Adrenal gland (tissue), 9 donors: ENCODE measurements at regions not wholly inside any gene's neighbourhood (a gene's known extent, or its start where the extent isn't known, plus 50 kb on each side); places are given as distances from the start of the nearest gene placed in this dataset.

Experiments
- DNase-seq, 7 donors: peaks; one replicate each; pipeline ENCODE4 v3.0.0-alpha.2; 2019 to 2020
- H3K27ac ChIP-seq, 5 donors: fragments of 200-600 bp; sonication (generic) in 4 of 5; 1 replicate in 3 of 5; 2 replicates in 2 of 5; pipeline versions ENCODE4 v1.5.1 to v1.8.0; 2016 to 2020; ENCODE audit warnings: mild to moderate bottlenecking in 1 of 5
- H3K27me3 ChIP-seq: fragments of 200-600 bp; 2 replicates; pipeline ENCODE4 v1.8.0; 2021
- H3K36me3 ChIP-seq, 2 donors: fragments of 200-600 bp; replicated peaks in 1 of 2; 1 replicate in 1 of 2; 2 replicates in 1 of 2; pipeline versions ENCODE4 v1.5.1 to v1.8.0; 2018 to 2022
- H3K4me1 ChIP-seq, 2 donors: fragments of 200-600 bp; replicated peaks in 1 of 2; 1 replicate in 1 of 2; 2 replicates in 1 of 2; pipeline versions ENCODE4 v1.5.1 to v1.8.0; 2018 to 2021
- H3K4me3 ChIP-seq, 4 donors: fragments of 200-600 bp; sonication (generic) in 3 of 4; one replicate each; pipeline ENCODE4 v1.5.1; 2016 to 2018
- H3K9me3 ChIP-seq, 3 donors: fragments of 200-600 bp; sonication (generic) in 1 of 3; replicated peaks in 1 of 3; 1 replicate in 2 of 3; 2 replicates in 1 of 3; pipeline versions ENCODE4 v1.5.1 to v1.8.0; 2016 to 2021
- POLR2A ChIP-seq, 2 donors: fragments of 450-650 bp; IDR thresholded peaks; one replicate each; pipeline ENCODE4 v1.6.1; 2017; ENCODE audit warnings: antibody characterized with exemption in 2 of 2, mild to moderate bottlenecking in 2 of 2, moderate library complexity in 1 of 2
- WGBS, 4 donors: extraction: QIAGEN DNeasy Blood & Tissue Kit in 2 of 4; methylation state at CpG; one replicate each; pipeline versions ENCODE4 v1.1.5 to v1.1.7; 2013 to 2017; 5-methylcytosine and 5-hydroxymethylcytosine counted together
- intact Hi-C, 2 donors: fragments of 100-400 bp; cut with DNase I; formaldehyde crosslinking; loops; one replicate each; pipeline versions ENCODE4 v1.14.1 to v1.15.0; 2022 to 2023
- TF ChIP-seq, protein P1 (sequence below), 6 experiments: fragments of 450-650 bp in 4 of 6; fragments of 200-600 bp in 2 of 6; sonication (generic) in 1 of 6; IDR thresholded peaks; 1 replicate in 5 of 6; 2 replicates in 1 of 6; pipeline versions ENCODE4 v1.5.1 to v1.8.0; 2016 to 2021; ENCODE audit warnings: antibody characterized with exemption in 6 of 6, mild to moderate bottlenecking in 2 of 6, moderate library complexity in 1 of 6
- donor health status: healthy with polysubstance abuse.
- donor health status: Bipolar disorder and iron deficiency.
- donor health status: DM: yes; HTN: yes; CAD: no.
- donor health status: DM: no; HTN: no; CAD: no.
- donor health status: DM: no; HTN: no; CAD: no.

DNA sequence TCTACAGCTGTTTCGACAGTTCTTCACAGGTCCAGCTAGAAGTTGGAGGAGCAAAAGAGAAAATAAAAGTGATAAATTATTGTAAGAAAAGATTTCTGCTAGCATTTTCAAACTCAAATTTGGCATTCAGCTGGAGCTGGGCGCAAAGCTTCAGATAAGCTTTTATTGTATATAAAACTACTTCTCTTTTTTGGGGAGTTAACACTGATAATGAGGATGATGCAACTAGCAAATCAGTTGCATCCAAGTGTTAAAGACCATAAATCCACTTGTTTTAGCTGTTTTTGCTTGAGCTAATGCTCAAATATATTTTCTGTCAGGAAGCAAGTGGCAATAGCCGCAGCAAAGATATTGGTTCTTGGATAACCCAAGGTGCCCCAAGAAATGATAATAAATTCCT, 127.1 kb upstream of the PKN2 start:
- Histone ChIP-seq H3K27ac (no peak overlapping the region), H3K4me3 (no peak overlapping the region), H3K9me3 (no peaks in the 10 kb centered on the region), H3K27me3 (no peaks in the 10 kb centered on the region), H3K36me3 (no peaks in the 10 kb centered on the region), H3K4me1 (no peaks in the 10 kb centered on the region)
- DNase-seq: no peak
- TF ChIP-seq, protein P1, sequence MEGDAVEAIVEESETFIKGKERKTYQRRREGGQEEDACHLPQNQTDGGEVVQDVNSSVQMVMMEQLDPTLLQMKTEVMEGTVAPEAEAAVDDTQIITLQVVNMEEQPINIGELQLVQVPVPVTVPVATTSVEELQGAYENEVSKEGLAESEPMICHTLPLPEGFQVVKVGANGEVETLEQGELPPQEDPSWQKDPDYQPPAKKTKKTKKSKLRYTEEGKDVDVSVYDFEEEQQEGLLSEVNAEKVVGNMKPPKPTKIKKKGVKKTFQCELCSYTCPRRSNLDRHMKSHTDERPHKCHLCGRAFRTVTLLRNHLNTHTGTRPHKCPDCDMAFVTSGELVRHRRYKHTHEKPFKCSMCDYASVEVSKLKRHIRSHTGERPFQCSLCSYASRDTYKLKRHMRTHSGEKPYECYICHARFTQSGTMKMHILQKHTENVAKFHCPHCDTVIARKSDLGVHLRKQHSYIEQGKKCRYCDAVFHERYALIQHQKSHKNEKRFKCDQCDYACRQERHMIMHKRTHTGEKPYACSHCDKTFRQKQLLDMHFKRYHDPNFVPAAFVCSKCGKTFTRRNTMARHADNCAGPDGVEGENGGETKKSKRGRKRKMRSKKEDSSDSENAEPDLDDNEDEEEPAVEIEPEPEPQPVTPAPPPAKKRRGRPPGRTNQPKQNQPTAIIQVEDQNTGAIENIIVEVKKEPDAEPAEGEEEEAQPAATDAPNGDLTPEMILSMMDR (IDR thresholded peaks at IDR 0.05): no peak
- no peak for TF ChIP-seq POLR2A (IDR thresholded peaks at IDR 0.05)
- 84 to 91% (median 88%) methylated on average over 3 of the region's 3 CpGs for WGBS, 4 donors
- intact Hi-C loops: no loop called here

DNA sequence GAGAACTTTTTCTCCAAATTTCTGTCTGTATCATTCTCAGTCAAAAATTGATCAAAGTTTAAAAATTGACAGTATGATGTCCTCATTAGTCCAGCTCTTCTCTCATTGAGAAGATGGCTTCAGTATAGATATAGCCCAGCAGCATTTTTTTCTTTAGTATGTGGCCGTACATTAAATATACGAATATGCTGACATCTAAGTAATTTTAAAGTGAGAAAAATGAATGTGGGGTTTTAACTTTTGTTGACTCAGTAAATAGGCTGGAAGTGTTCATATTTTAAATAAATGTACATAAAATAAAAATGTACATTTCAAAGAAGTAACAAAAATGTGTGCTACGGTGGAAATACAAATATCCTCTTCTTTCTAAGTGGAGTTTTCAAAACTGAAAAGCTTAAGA, 123.5 kb upstream of the PKN2 start:
- Histone ChIP-seq H3K36me3 (no peaks in the 10 kb centered on the region), H3K9me3 (no peaks in the 10 kb centered on the region), H3K4me1 (no peaks in the 10 kb centered on the region), H3K27me3 (no peaks in the 10 kb centered on the region), H3K4me3 (no peak overlapping the region), H3K27ac (no peak overlapping the region)
- DNase-seq: no peak
- WGBS, 4 donors: 82 to 88% (median 84%) methylated on average over 3 of the region's 3 CpGs
- intact Hi-C loops: no loop called here
- TF ChIP-seq POLR2A (IDR thresholded peaks at IDR 0.05): no peak
- TF ChIP-seq, protein P1 (IDR thresholded peaks at IDR 0.05): no peak

DNA sequence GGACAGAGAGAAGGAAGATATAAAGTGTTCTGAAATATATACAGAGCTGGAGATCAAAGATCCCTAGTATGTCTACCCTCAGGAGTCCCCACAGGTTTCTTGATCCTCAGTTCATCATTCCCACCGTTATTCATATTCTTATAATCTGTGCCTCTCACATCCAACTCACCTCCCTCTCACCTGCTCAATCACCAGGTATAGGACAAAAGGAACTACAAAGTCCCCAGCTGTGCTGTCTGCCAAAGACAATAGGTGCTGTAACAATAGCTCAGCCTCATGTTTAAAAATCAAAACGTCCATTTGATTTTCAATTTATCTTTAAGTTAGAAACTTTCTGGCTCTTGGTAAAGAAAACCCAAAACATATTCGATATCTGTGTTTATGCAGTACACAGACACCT, 121.1 kb upstream of the PKN2 start:
- Histone ChIP-seq H3K4me1 (no peaks in the 10 kb centered on the region), H3K4me3 (no peak overlapping the region), H3K27ac (no peak overlapping the region), H3K9me3 (no peaks in the 10 kb centered on the region), H3K36me3 (no peaks in the 10 kb centered on the region), H3K27me3 (no peaks in the 10 kb centered on the region)
- DNase-seq: no peak
- WGBS, 4 donors: 54 to 65% (median 61%) methylated on average over 3 of the region's 3 CpGs
- TF ChIP-seq POLR2A (IDR thresholded peaks at IDR 0.05): no peak
- TF ChIP-seq, protein P1 (IDR thresholded peaks at IDR 0.05): no peak
- intact Hi-C loops: no loop called here

DNA sequence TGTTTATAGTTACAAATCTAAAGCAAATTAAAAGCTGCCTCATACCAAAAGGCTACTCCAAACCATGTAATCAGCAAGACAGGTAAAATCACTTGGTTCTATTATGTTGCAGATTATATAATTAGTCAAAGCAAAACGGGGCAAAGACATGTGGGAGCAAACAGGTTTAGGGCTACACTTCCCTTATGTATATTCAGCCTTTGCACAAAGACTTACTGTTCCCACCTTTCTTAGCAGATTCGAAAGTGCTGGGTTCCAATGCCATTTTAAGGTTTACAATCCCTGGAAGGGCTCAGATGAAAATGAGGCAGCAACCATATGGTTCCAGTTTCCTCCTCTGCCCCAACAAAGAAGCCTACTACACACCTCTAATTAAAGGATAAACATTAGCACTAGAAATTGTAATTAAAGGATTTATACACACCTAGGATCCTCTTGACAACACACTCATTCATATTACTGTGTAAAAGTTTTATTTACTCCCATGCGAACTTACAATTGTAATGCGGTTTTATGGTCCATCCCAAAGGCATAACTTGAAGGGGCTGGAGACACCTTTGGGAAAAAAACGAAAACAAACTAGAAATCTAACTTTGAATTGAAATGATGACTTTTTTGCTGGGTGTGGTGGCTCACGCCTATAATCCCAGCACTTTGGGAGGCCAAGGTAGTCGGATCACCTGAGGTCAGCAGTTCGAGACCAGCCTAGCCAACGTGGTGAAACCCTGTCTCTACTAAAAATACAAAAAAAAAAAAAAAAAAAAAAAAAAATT, 117.3 kb upstream of the PKN2 start:
- H3K4me1 ChIP-seq: no peaks in the 10 kb centered on the region
- TF ChIP-seq POLR2A (IDR thresholded peaks at IDR 0.05): no peak
- TF ChIP-seq, protein P1 (IDR thresholded peaks at IDR 0.05): no peak
- no peak overlapping the region for H3K27ac ChIP-seq
- intact Hi-C loops: no loop called here
- H3K9me3 ChIP-seq: no peaks in the 10 kb centered on the region
- no peak for DNase-seq
- 77 to 78% (median 77%) methylated on average over 7 to 9 of the region's 9 CpGs for WGBS, 4 donors
- no peaks in the 10 kb centered on the region for H3K27me3 ChIP-seq
- no peaks in the 10 kb centered on the region for H3K36me3 ChIP-seq
- H3K4me3 ChIP-seq: no peak overlapping the region
